ENCODE measurements at regions not wholly inside any gene's neighbourhood (a gene's known extent, or its start where the extent isn't known, plus 50 kb on each side); places are given as distances from the start of the nearest gene placed in this dataset.

- no peak overlapping the region for H3K27ac ChIP-seq (ENCODE audit: low read depth)
- no peaks in the 10 kb centered on the region for H3K79me2 ChIP-seq (replicated peaks; ENCODE audit: insufficient read depth)
- H3K27ac Mint-ChIP-seq, result no peak overlapping the region
- H3K36me3 ChIP-seq (ENCODE audit: insufficient read depth), result no peaks in the 10 kb centered on the region
- TF ChIP-seq STAT1 (IDR thresholded peaks at IDR 0.05; ENCODE audit: unreplicated experiment) (no peak), EZH2phosphoT487 (IDR thresholded peaks at IDR 0.05; ENCODE audit: unreplicated experiment) (no peak), ZNF114 (CRISPR knock-in tag; IDR thresholded peaks at IDR 0.05) (no peak), NANOG (IDR thresholded peaks at IDR 0.05; ENCODE audit: borderline replicate concordance) (no peak), EZH2 (IDR thresholded peaks at IDR 0.05; ENCODE audit: low read depth, unreplicated experiment) (no peak), JUNB (IDR thresholded peaks at IDR 0.05; ENCODE audit: unreplicated experiment) (no peak), ZNF462 (CRISPR knock-in tag; IDR thresholded peaks at IDR 0.05) (no peak), REST (IDR thresholded peaks at IDR 0.05; ENCODE audit: unreplicated experiment) (no peak), ZNF331 (CRISPR knock-in tag; IDR thresholded peaks at IDR 0.05; ENCODE audit: low read depth) (no peak), ETS1 (IDR thresholded peaks at IDR 0.05) (no peak), CTCF (conservative IDR thresholded peaks at IDR 0.05; ENCODE audit: low read depth in 2 of 2) (no peak), CREB1 (CRISPR knock-in tag; IDR thresholded peaks at IDR 0.05; ENCODE audit: low read depth) (no peak), POLR2AphosphoS5 (IDR thresholded peaks at IDR 0.05; ENCODE audit: low read depth) (no peak)
- H3K36me3 Mint-ChIP-seq (ENCODE audit: low read depth), result no peaks in the 10 kb centered on the region
- peaks cover 31% of the 10 kb centered on the region for H3K27me3 ChIP-seq (ENCODE audit: insufficient read depth)
- H3K27me3 Mint-ChIP-seq (ENCODE audit: insufficient read depth, low read depth, poor library complexity), result peaks cover 2% of the 10 kb centered on the region
- peaks cover 36% of the 10 kb centered on the region for H3K4me1 ChIP-seq (ENCODE audit: insufficient read depth)
- H3K4me3 Mint-ChIP-seq, result no peak overlapping the region
- ATAC-seq (peak; percentile 21; the same call in 2 of the 3 replicates), DNase-seq (ENCODE audit: low spot score) (no peak)
- no peaks in the 10 kb centered on the region for H3F3A ChIP-seq (replicated peaks; ENCODE audit: low read depth)
- H4K20me1 ChIP-seq (replicated peaks; ENCODE audit: insufficient read depth), result no peaks in the 10 kb centered on the region
- H3K9me3 Mint-ChIP-seq, result no peaks in the 10 kb centered on the region
- no peak overlapping the region for H3K4me3 ChIP-seq
- no peak overlapping the region for H3K4me2 ChIP-seq
- H2AFZ ChIP-seq, result no peak overlapping the region
- peaks cover 49% of the 10 kb centered on the region for H3K4me1 Mint-ChIP-seq
- no peaks in the 10 kb centered on the region; the same call in 1 of the 2 replicates for H3K9me2 ChIP-seq (ENCODE audit: insufficient read depth)
These were observed 83.3 kb upstream of the CSRP2 start for GRCh38 chr12:76962099-76962498.
